ENCODE measurements at regions not wholly inside any gene's neighbourhood (a gene's known extent, or its start where the extent isn't known, plus 50 kb on each side); places are given as distances from the start of the nearest gene placed in this dataset.

DNA sequence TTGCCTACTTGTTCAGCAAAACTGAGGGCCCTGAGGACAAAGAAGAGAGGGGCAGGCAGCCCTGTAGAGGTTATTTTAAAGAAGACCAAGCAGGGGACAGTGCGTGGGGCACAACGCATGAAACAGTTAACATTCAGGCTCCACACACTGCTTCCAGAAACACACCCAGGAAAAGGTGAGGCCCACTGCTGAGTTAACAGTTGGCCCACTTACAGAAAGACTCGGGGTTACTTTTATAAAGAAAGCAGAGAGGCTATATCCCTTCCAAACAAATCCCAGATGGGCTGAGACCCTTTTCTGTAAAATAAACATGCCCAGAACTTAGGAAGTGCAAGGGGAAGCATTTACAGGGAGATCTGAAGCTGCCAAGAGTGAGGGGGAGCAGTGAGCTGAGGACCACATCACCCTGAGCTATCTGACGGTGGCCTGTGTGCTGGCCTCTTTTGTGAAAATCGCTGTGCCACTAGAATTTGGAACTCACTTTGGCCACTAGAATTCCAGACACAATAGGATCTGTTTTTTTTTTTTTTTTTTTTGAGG, 49.8 kb upstream of the SSTR4 start:
- H3K36me3 ChIP-seq (ENCODE audit: insufficient read depth, low read length): no peaks in the 10 kb centered on the region
- H3K79me2 ChIP-seq (ENCODE audit: insufficient read depth, low read length): no peaks in the 10 kb centered on the region
- no peak overlapping the region for H2AFZ ChIP-seq (ENCODE audit: low read length)
- no peak overlapping the region for H3K4me3 ChIP-seq (ENCODE audit: insufficient read depth, low read length)
- no peaks in the 10 kb centered on the region for H3K27me3 ChIP-seq (ENCODE audit: insufficient read depth, low read length)
- no peaks in the 10 kb centered on the region for H3K9me3 ChIP-seq (ENCODE audit: low read depth, low read length)
- no peaks in the 10 kb centered on the region for H4K20me1 ChIP-seq (ENCODE audit: insufficient read depth, low read length)
- H3K27ac ChIP-seq (ENCODE audit: low read depth, low read length): no peak overlapping the region
- H3K4me1 ChIP-seq (ENCODE audit: insufficient read depth, low read length): no peaks in the 10 kb centered on the region
- TF ChIP-seq, protein P1, sequence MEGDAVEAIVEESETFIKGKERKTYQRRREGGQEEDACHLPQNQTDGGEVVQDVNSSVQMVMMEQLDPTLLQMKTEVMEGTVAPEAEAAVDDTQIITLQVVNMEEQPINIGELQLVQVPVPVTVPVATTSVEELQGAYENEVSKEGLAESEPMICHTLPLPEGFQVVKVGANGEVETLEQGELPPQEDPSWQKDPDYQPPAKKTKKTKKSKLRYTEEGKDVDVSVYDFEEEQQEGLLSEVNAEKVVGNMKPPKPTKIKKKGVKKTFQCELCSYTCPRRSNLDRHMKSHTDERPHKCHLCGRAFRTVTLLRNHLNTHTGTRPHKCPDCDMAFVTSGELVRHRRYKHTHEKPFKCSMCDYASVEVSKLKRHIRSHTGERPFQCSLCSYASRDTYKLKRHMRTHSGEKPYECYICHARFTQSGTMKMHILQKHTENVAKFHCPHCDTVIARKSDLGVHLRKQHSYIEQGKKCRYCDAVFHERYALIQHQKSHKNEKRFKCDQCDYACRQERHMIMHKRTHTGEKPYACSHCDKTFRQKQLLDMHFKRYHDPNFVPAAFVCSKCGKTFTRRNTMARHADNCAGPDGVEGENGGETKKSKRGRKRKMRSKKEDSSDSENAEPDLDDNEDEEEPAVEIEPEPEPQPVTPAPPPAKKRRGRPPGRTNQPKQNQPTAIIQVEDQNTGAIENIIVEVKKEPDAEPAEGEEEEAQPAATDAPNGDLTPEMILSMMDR (IDR thresholded peaks at IDR 0.05; ENCODE audit: extremely low read depth, low read depth, low read length): no peak
- no peak overlapping the region for H3K4me2 ChIP-seq (ENCODE audit: insufficient read depth, low read length)
- no peak for DNase-seq (ENCODE audit: insufficient read length, low spot score, missing footprints)

Measured in osteoblast (primary cell).